WTC11 (cell line): ENCODE measurements at regions not wholly inside any gene's neighbourhood (a gene's known extent, or its start where the extent isn't known, plus 50 kb on each side); places are given as distances from the start of the nearest gene placed in this dataset.

Source experiments
- ATAC-seq: fragments of 200-7000 bp; cut with Tn5 transposase; 2 replicates; pipeline ENCODE4 v1.10.0; 2021; ENCODE audit warnings: mild to moderate bottlenecking, moderate library complexity
- CTCF ChIA-PET: fragments of 300-600 bp; sonication (Branson Sonifier 250); formaldehyde crosslinking; loops from one replicate; lab custom pipeline; 2021; ENCODE audit warnings: antibody characterized with exemption; lab: Charles Lee
- POLR2A ChIA-PET: fragments of 350-600 bp; sonication (Branson Sonifier 250); formaldehyde crosslinking; loops from one replicate; lab custom pipeline; 2021; ENCODE audit warnings: antibody characterized with exemption; lab: Charles Lee
- DNase-seq: peaks from one replicate; pipeline ENCODE4 v3.0.0; 2021; ENCODE audit warnings: low spot score
- H3K27ac Mint-ChIP-seq: 2 replicates; pipeline ENCODE4 v1.8.0; 2021; ENCODE audit warnings: mixed read lengths
- H3K27me3 Mint-ChIP-seq: 2 replicates; pipeline ENCODE4 v1.8.0; 2021; ENCODE audit warnings: low read depth, mild to moderate bottlenecking, moderate library complexity, mixed read lengths
- H3K36me3 Mint-ChIP-seq: 2 replicates; pipeline ENCODE4 v1.8.0; 2021; ENCODE audit warnings: mixed read lengths
- H3K4me1 Mint-ChIP-seq: 2 replicates; pipeline ENCODE4 v1.8.0; 2022; ENCODE audit warnings: mixed read lengths
- H3K4me3 Mint-ChIP-seq: 2 replicates; pipeline ENCODE4 v1.8.0; 2021; ENCODE audit warnings: mild to moderate bottlenecking, moderate library complexity, mixed read lengths
- H3K9me3 Mint-ChIP-seq: 2 replicates; pipeline ENCODE4 v1.8.0; 2021; ENCODE audit warnings: mixed read lengths
- ATF1 ChIP-seq: sonication (generic); formaldehyde crosslinking; IDR thresholded peaks from 2 replicates; pipeline ENCODE4 v1.8.1; 2023; ENCODE audit warnings: mild to moderate bottlenecking, moderate library complexity, missing genetic modification reagents
- ATF6 ChIP-seq: sonication (generic); formaldehyde crosslinking; IDR thresholded peaks from 2 replicates; pipeline ENCODE4 v1.8.1; 2023; ENCODE audit warnings: mild to moderate bottlenecking, missing genetic modification reagents
- CDX4 ChIP-seq: fragments of 250-450 bp; sonication (Bioruptor Pico); IDR thresholded peaks from 2 replicates; pipeline ENCODE4 v1.9.0; 2021; ENCODE audit warnings: moderate library complexity, mild to moderate bottlenecking, inconsistent platforms, borderline replicate concordance
- CTCF ChIP-seq: fragments of 200-600 bp; IDR thresholded peaks from 2 replicates; pipeline ENCODE4 v1.8.0; 2022; ENCODE audit warnings: antibody characterized with exemption
- EMX1 ChIP-seq: fragments of 250-450 bp; sonication (Bioruptor Pico); IDR thresholded peaks from 2 replicates; pipeline ENCODE4 v1.8.0; 2021; ENCODE audit warnings: mild to moderate bottlenecking
- ETV6 ChIP-seq: sonication (generic); formaldehyde crosslinking; IDR thresholded peaks from 2 replicates; pipeline ENCODE4 v1.8.1; 2022; ENCODE audit warnings: mild to moderate bottlenecking, missing genetic modification reagents
- FOXK1 ChIP-seq: sonication (generic); formaldehyde crosslinking; IDR thresholded peaks from 2 replicates; pipeline ENCODE4 v1.8.0; 2022; ENCODE audit warnings: mild to moderate bottlenecking, moderate library complexity, missing genetic modification reagents
- GABPB1 ChIP-seq: sonication (generic); formaldehyde crosslinking; IDR thresholded peaks from 2 replicates; pipeline ENCODE4 v1.8.1; 2023; ENCODE audit warnings: mild to moderate bottlenecking, missing genetic modification reagents
- MLX ChIP-seq: sonication (generic); formaldehyde crosslinking; IDR thresholded peaks from 2 replicates; pipeline ENCODE4 v1.8.1; 2023; ENCODE audit warnings: mild to moderate bottlenecking, missing genetic modification reagents, moderate library complexity
- NR1H2 ChIP-seq: sonication (generic); formaldehyde crosslinking; IDR thresholded peaks from 2 replicates; pipeline ENCODE4 v1.9.0; 2021; ENCODE audit warnings: mild to moderate bottlenecking, moderate library complexity, missing genetic modification reagents
- PRDM15 ChIP-seq: sonication (generic); formaldehyde crosslinking; IDR thresholded peaks from 2 replicates; pipeline ENCODE4 v1.8.0; 2022; ENCODE audit warnings: missing genetic modification reagents
- SP1 ChIP-seq: sonication (generic); formaldehyde crosslinking; conservative IDR thresholded peaks from 2 replicates; pipeline ENCODE4 v1.8.1; 2022; ENCODE audit warnings: missing genetic modification reagents
- ZNF138 ChIP-seq: sonication (generic); formaldehyde crosslinking; conservative IDR thresholded peaks from 2 replicates; pipeline ENCODE4 v1.8.1; 2022; ENCODE audit warnings: mild to moderate bottlenecking, moderate library complexity, missing genetic modification reagents
- ZNF281 ChIP-seq: sonication (generic); formaldehyde crosslinking; IDR thresholded peaks from 2 replicates; pipeline ENCODE4 v1.8.0; 2023; ENCODE audit warnings: mild to moderate bottlenecking, missing genetic modification reagents
- ZNF396 ChIP-seq: fragments of 250-450 bp; sonication (Bioruptor Pico); IDR thresholded peaks from 2 replicates; pipeline ENCODE4 v1.8.0; 2021; ENCODE audit warnings: mild to moderate bottlenecking, moderate library complexity, borderline replicate concordance
- ZNF671 ChIP-seq: fragments of 250-450 bp; sonication (Bioruptor Pico); IDR thresholded peaks from 2 replicates; pipeline ENCODE4 v1.8.0; 2021; ENCODE audit warnings: mild to moderate bottlenecking

GRCh38 chr3:146313746-146314111, 62.8 kb upstream of the PLSCR4 start:
- ChIA-PET POLR2A (no interaction called here), CTCF (interaction anchor here (0.7 to 1.3 kb wide), 4 partner anchors 13 to 126 kb away, joined by 3 to 4 read pairs (median 4); no protein-coding TSS in a partner anchor)
- no peak for ATAC-seq
- Mint-ChIP-seq H3K4me3 (no peak overlapping the region), H3K9me3 (peaks cover 42% of the 10 kb centered on the region), H3K27ac (no peak overlapping the region), H3K27me3 (no peaks in the 10 kb centered on the region; the same call in 1 of the 2 replicates), H3K4me1 (peaks cover 6% of the 10 kb centered on the region), H3K36me3 (no peaks in the 10 kb centered on the region)
- no peak for DNase-seq
- TF ChIP-seq ZNF396 (CRISPR knock-in tag) (no peak), CTCF (no peak)

GRCh38 chr3:146313031-146313745, 62.3 kb upstream of the PLSCR4 start:
- Mint-ChIP-seq H3K27ac (no peak overlapping the region), H3K27me3 (no peaks in the 10 kb centered on the region; the same call in 1 of the 2 replicates), H3K9me3 (peaks cover 38% of the 10 kb centered on the region)
- no peak for DNase-seq
- ChIA-PET POLR2A (no interaction called here), CTCF (interaction anchor here (0.7 to 1.3 kb wide), 4 partner anchors 14 to 126 kb away, joined by 3 to 4 read pairs (median 4); no protein-coding TSS in a partner anchor)
- TF ChIP-seq ZNF138 (CRISPR knock-in tag) (no peak), ZNF281 (CRISPR knock-in tag) (no peak), CDX4 (no peak)
- TF ChIP-seq, all 79 proteins: peak for 0
- H3K36me3 Mint-ChIP-seq: no peaks in the 10 kb centered on the region
- no peak for ATAC-seq
- H3K4me3 Mint-ChIP-seq: no peak overlapping the region
- H3K4me1 Mint-ChIP-seq: peaks cover 6% of the 10 kb centered on the region

- Mint-ChIP-seq H3K36me3 (no peaks in the 10 kb centered on the region), H3K4me3 (no peak overlapping the region), H3K9me3 (peaks cover 36% of the 10 kb centered on the region), H3K27me3 (no peaks in the 10 kb centered on the region), H3K4me1 (no peaks in the 10 kb centered on the region), H3K27ac (no peak overlapping the region)
- TF ChIP-seq NR1H2 (CRISPR knock-in tag): no peak
- DNase-seq: no peak
- no peak for ATAC-seq
- ChIA-PET POLR2A (no interaction called here), CTCF (no interaction called here)
Observed at GRCh38 chr3:146308682-146309081, 57.8 kb upstream of the PLSCR4 start.

- Mint-ChIP-seq H3K27ac (no peak overlapping the region), H3K9me3 (peaks cover 36% of the 10 kb centered on the region), H3K4me1 (no peaks in the 10 kb centered on the region), H3K36me3 (no peaks in the 10 kb centered on the region), H3K27me3 (no peaks in the 10 kb centered on the region), H3K4me3 (no peak overlapping the region)
- DNase-seq (no peak), ATAC-seq (no peak)
- CTCF ChIA-PET: no interaction called here
- POLR2A ChIA-PET: no interaction called here
- no peak for TF ChIP-seq MLX (CRISPR knock-in tag)
- TF ChIP-seq EMX1 (CRISPR knock-in tag): no peak
- no peak for TF ChIP-seq ATF1 (CRISPR knock-in tag)
- TF ChIP-seq PRDM15: no peak
- no peak for TF ChIP-seq SP1 (CRISPR knock-in tag)
- no peak for TF ChIP-seq FOXK1 (CRISPR knock-in tag)
- TF ChIP-seq ZNF671: no peak
- no peak for TF ChIP-seq ATF6 (CRISPR knock-in tag)
- TF ChIP-seq GABPB1 (CRISPR knock-in tag): no peak
- no peak for TF ChIP-seq ETV6 (CRISPR knock-in tag)
Observed at GRCh38 chr3:146308222-146308621, 57.3 kb upstream of the PLSCR4 start.
